ENCODE measurements at regions not wholly inside any gene's neighbourhood (a gene's known extent, or its start where the extent isn't known, plus 50 kb on each side); places are given as distances from the start of the nearest gene placed in this dataset.

- Mint-ChIP-seq H3K4me3 (ENCODE audit: low read depth) (no peak overlapping the region), H3K27ac (no peak overlapping the region), H3K4me1 (ENCODE audit: low read depth) (no peaks in the 10 kb centered on the region), H3K36me3 (ENCODE audit: low read depth) (no peaks in the 10 kb centered on the region), H3K9me3 (no peaks in the 10 kb centered on the region), H3K27me3 (ENCODE audit: low read depth) (peaks cover 11% of the 10 kb centered on the region)
- intact Hi-C loops (cut with micrococcal nuclease): no loop called here
- no peak for DNase-seq (ENCODE audit: low spot score)
These were observed 73.5 kb downstream of the TNFAIP2 start for GRCh38 chr14:103196716-103197115.

DNA sequence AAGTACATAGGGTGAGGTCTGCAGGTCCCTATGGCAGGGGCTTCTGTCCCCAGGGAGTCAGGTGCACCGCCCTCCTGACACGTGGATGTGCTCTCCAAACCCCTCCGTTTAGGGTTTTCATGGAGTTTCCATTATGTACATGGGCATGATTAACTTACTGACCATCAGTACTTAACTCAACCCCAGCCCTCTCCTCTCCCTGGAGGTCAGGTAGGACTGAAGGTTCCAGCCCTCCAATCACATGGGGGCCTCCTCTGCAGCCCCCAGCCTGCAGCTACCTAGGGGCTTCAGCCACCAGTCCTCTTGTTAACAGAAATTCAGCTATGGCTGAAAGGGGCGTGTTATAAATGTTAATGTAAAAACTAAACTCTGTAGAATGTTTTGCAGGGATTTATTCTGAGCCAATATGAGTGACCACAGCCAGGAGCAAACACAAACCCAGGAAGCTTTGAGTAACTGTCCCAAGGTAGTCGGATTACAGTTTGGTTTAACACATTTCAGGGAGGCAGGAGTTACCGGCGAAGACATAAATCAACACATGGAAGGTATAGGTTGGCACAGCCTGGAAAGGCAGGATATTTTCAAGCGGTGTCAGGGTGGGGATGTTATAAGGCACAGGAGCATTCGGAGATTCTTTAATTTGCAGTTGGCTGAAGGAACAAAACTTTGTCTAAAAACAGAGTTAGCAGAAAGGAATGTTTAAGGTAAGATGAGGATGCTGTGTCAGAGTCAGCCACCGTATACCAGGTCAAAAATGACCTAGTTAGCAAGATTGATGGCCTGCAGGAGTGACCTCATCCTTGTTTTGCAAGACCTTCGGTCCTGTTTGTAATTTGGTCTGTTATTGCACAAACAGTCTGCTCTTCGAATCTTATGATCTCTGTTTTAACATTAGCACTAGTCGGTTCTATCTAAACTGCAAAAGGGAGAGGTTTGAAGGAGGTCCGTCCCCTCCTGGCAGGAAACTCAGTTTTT, 75.2 kb downstream of the TNFAIP2 start:
- intact Hi-C loops (cut with micrococcal nuclease): no loop called here
- no peak for DNase-seq (ENCODE audit: low spot score)
- Mint-ChIP-seq H3K36me3 (ENCODE audit: low read depth) (no peaks in the 10 kb centered on the region), H3K27ac (no peak overlapping the region), H3K9me3 (no peaks in the 10 kb centered on the region), H3K4me1 (ENCODE audit: low read depth) (no peaks in the 10 kb centered on the region), H3K4me3 (ENCODE audit: low read depth) (no peak overlapping the region), H3K27me3 (ENCODE audit: low read depth) (peaks cover 2% of the 10 kb centered on the region)

- no peak for DNase-seq (ENCODE audit: low spot score)
- H3K36me3 Mint-ChIP-seq (ENCODE audit: low read depth): no peaks in the 10 kb centered on the region
- H3K27me3 Mint-ChIP-seq (ENCODE audit: low read depth): peaks cover 5% of the 10 kb centered on the region
- H3K4me3 Mint-ChIP-seq (ENCODE audit: low read depth): no peak overlapping the region
- H3K4me1 Mint-ChIP-seq (ENCODE audit: low read depth): no peaks in the 10 kb centered on the region
- H3K9me3 Mint-ChIP-seq: peaks cover 6% of the 10 kb centered on the region
- H3K27ac Mint-ChIP-seq: no peak overlapping the region
- intact Hi-C loops (cut with micrococcal nuclease): no loop called here
These were observed 75.9 kb downstream of the TNFAIP2 start for GRCh38 chr14:103199124-103199523.

- Mint-ChIP-seq H3K4me3 (ENCODE audit: low read depth) (no peak overlapping the region), H3K9me3 (peaks cover 17% of the 10 kb centered on the region), H3K27ac (no peak overlapping the region), H3K27me3 (ENCODE audit: low read depth) (peaks cover 6% of the 10 kb centered on the region), H3K36me3 (ENCODE audit: low read depth) (no peaks in the 10 kb centered on the region), H3K4me1 (ENCODE audit: low read depth) (no peaks in the 10 kb centered on the region)
- no peak for DNase-seq (ENCODE audit: low spot score)
- intact Hi-C loops (cut with micrococcal nuclease): no loop called here
These were observed 78.5 kb downstream of the TNFAIP2 start for GRCh38 chr14:103201801-103202200.

GRCh38 chr14:103204852-103205540, 81.7 kb downstream of the TNFAIP2 start:
- Mint-ChIP-seq H3K4me1 (ENCODE audit: low read depth) (no peaks in the 10 kb centered on the region), H3K27me3 (ENCODE audit: low read depth) (peaks cover 17% of the 10 kb centered on the region), H3K4me3 (ENCODE audit: low read depth) (no peak overlapping the region), H3K27ac (no peak overlapping the region), H3K9me3 (peaks cover 17% of the 10 kb centered on the region), H3K36me3 (ENCODE audit: low read depth) (no peaks in the 10 kb centered on the region)
- DNase-seq (ENCODE audit: low spot score): no peak
- intact Hi-C loops (cut with micrococcal nuclease): no loop called here

GRCh38 chr14:103205541-103205906, 82.3 kb downstream of the TNFAIP2 start:
- H3K9me3 Mint-ChIP-seq: peaks cover 17% of the 10 kb centered on the region
- H3K27ac Mint-ChIP-seq: no peak overlapping the region
- H3K4me3 Mint-ChIP-seq (ENCODE audit: low read depth): no peak overlapping the region
- H3K36me3 Mint-ChIP-seq (ENCODE audit: low read depth): no peaks in the 10 kb centered on the region
- intact Hi-C loops (cut with micrococcal nuclease): no loop called here
- DNase-seq (ENCODE audit: low spot score): no peak
- peaks cover 17% of the 10 kb centered on the region for H3K27me3 Mint-ChIP-seq (ENCODE audit: low read depth)
- H3K4me1 Mint-ChIP-seq (ENCODE audit: low read depth): no peaks in the 10 kb centered on the region

GRCh38 chr14:103206023-103206481, 82.8 kb downstream of the TNFAIP2 start:
- DNase-seq (ENCODE audit: low spot score): no peak
- peaks cover 17% of the 10 kb centered on the region for H3K9me3 Mint-ChIP-seq
- no peaks in the 10 kb centered on the region for H3K36me3 Mint-ChIP-seq (ENCODE audit: low read depth)
- intact Hi-C loops (cut with micrococcal nuclease): no loop called here
- no peak overlapping the region for H3K27ac Mint-ChIP-seq
- no peak overlapping the region for H3K4me3 Mint-ChIP-seq (ENCODE audit: low read depth)
- H3K4me1 Mint-ChIP-seq (ENCODE audit: low read depth): no peaks in the 10 kb centered on the region
- H3K27me3 Mint-ChIP-seq (ENCODE audit: low read depth): peaks cover 17% of the 10 kb centered on the region

DNA sequence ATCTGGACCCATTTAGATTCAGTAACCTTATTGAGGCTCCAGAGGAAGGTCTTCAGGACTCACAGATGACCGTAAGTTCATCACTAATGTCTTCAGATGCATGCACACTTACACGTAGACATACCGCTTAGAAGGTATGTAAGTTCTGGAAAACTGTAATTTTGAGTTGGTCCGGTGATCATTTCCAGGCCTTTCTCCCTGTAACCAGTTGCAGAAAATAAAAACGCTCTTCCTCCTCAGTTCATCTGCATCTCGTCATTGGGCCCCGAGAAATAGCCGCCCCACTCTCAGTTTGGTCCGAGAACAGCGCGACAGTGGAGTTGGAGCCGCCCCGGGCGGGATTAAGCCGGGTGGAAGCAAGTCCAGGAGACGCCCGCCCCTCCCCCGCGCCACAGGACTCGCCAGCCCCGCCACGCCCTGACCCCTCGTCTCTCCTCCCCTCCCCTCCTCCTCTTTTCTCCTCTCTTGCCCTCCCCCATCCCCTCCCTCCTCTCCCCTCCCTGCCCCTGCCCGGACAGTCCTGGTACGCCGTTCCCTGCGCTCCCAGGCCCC, 83.7 kb downstream of the TNFAIP2 start:
- Mint-ChIP-seq H3K9me3 (peaks cover 17% of the 10 kb centered on the region), H3K4me1 (ENCODE audit: low read depth) (no peaks in the 10 kb centered on the region), H3K4me3 (ENCODE audit: low read depth) (no peak overlapping the region), H3K27me3 (ENCODE audit: low read depth) (peaks cover 17% of the 10 kb centered on the region), H3K27ac (no peak overlapping the region), H3K36me3 (ENCODE audit: low read depth) (no peaks in the 10 kb centered on the region)
- intact Hi-C loops (cut with micrococcal nuclease): no loop called here
- DNase-seq (ENCODE audit: low spot score): no peak

DNA sequence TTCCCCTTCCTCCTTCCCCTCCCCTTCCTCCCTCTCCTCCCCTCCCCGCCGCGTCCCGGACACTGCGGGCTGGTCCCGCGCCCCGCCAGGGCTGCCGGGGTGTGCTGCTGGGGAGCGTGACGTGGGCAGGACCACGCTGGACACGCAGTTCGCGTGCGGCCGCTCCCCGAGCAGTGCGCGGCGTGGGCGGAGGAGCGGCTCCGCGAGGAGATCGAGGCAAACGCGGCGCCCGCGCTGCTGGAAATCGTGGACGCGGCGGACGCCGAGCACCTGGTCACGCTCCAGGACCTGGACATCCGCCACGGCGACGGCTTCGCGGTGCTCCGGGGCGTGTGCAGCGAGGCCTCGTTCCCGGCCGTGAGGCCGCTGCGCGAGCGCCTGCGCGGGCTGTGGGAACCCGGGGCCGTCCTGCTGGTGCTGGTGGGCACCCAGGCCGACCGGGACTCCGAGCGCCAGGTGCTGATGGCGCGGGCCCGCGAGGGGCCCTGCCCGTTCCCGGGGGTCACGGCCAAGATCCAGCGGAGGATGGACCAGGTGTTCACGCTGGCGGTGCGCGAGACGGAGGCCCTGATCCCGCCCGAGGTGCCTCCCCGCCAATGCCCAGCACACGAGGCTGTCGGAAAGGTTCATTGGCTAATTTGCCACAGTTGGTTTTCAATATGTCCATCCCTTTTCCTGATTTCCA, 84.3 kb downstream of the TNFAIP2 start:
- intact Hi-C loops (cut with micrococcal nuclease): no loop called here
- H3K4me1 Mint-ChIP-seq (ENCODE audit: low read depth): no peaks in the 10 kb centered on the region
- H3K4me3 Mint-ChIP-seq (ENCODE audit: low read depth): no peak overlapping the region
- H3K27ac Mint-ChIP-seq: no peak overlapping the region
- peaks cover 17% of the 10 kb centered on the region for H3K9me3 Mint-ChIP-seq
- no peaks in the 10 kb centered on the region for H3K36me3 Mint-ChIP-seq (ENCODE audit: low read depth)
- H3K27me3 Mint-ChIP-seq (ENCODE audit: low read depth): peaks cover 22% of the 10 kb centered on the region
- no peak for DNase-seq (ENCODE audit: low spot score)

- DNase-seq (ENCODE audit: low spot score): no peak
- Mint-ChIP-seq H3K36me3 (ENCODE audit: low read depth) (no peaks in the 10 kb centered on the region), H3K27ac (no peak overlapping the region), H3K4me1 (ENCODE audit: low read depth) (no peaks in the 10 kb centered on the region), H3K4me3 (ENCODE audit: low read depth) (no peak overlapping the region), H3K27me3 (ENCODE audit: low read depth) (peaks cover 23% of the 10 kb centered on the region), H3K9me3 (peaks cover 12% of the 10 kb centered on the region)
- intact Hi-C loops (cut with micrococcal nuclease): no loop called here
These were observed 85.8 kb downstream of the TNFAIP2 start for GRCh38 chr14:103209054-103209453.

DNA sequence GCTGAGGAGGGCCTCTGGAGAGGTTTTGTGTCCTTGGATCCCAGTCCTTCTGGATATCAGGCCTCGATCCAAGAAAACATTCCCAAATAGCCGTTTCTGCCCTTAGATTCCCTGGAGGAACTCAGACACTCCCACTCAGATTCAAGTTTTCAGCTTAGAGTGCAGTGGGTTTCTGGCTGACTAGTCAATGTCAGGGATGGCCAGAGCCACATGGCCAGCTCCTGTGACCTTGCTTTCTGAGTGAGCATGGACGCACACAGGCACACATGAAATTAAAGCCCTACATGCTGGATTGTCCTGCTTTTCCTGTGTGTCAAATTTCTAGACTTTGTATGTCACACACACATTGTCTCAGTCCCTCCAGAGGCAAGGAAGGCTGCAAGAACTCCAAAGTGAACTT, 86.2 kb downstream of the TNFAIP2 start:
- H3K36me3 Mint-ChIP-seq (ENCODE audit: low read depth): no peaks in the 10 kb centered on the region
- intact Hi-C loops (cut with micrococcal nuclease): no loop called here
- DNase-seq (ENCODE audit: low spot score): no peak
- no peak overlapping the region for H3K27ac Mint-ChIP-seq
- no peak overlapping the region for H3K4me3 Mint-ChIP-seq (ENCODE audit: low read depth)
- H3K27me3 Mint-ChIP-seq (ENCODE audit: low read depth): peaks cover 22% of the 10 kb centered on the region
- no peaks in the 10 kb centered on the region for H3K4me1 Mint-ChIP-seq (ENCODE audit: low read depth)
- peaks cover 8% of the 10 kb centered on the region for H3K9me3 Mint-ChIP-seq

DNA sequence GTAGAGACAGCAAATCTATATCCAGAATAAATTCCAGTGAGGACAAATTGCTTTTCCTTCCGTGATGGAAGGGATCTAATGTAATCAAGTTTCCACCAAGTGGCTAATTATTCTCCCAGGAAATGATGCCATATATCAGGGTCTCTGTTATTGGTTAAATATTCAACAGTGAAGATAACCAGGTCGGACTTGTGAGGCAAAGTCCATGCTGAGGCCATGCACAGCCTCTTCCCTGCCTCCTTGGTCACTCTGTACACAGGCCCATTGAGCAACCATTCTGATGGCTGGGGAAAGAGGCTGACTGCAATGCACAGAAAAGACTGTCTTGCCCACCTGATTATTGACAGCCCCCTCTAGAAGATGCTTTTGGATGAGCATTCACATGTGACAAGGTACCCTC, 90.1 kb downstream of the TNFAIP2 start:
- H3K27me3 Mint-ChIP-seq (ENCODE audit: low read depth): peaks cover 21% of the 10 kb centered on the region
- intact Hi-C loops (cut with micrococcal nuclease): no loop called here
- H3K36me3 Mint-ChIP-seq (ENCODE audit: low read depth): no peaks in the 10 kb centered on the region
- H3K9me3 Mint-ChIP-seq: no peaks in the 10 kb centered on the region
- DNase-seq (ENCODE audit: low spot score): no peak
- H3K4me1 Mint-ChIP-seq (ENCODE audit: low read depth): no peaks in the 10 kb centered on the region
- H3K27ac Mint-ChIP-seq: no peak overlapping the region
- H3K4me3 Mint-ChIP-seq (ENCODE audit: low read depth): no peak overlapping the region
